ENCODE measurements at regions not wholly inside any gene's neighbourhood (a gene's known extent, or its start where the extent isn't known, plus 50 kb on each side); places are given as distances from the start of the nearest gene placed in this dataset.

GRCh38 chr9:120315154-120315553, 264.8 kb downstream of the CDK5RAP2 start:
- no peaks in the 10 kb centered on the region for H3K36me3 ChIP-seq (ENCODE audit: control insufficient read depth, insufficient read depth, low read length)

GRCh38 chr9:120312031-120312430, 267.9 kb downstream of the CDK5RAP2 start:
- TF ChIP-seq CTCF (IDR thresholded peaks at IDR 0.05; ENCODE audit: insufficient read depth, low read length, poor library complexity, severe bottlenecking): no peak
- Histone ChIP-seq H3K27me3 (ENCODE audit: control insufficient read depth, insufficient read depth, low read length) (no peaks in the 10 kb centered on the region), H3K4me3 (ENCODE audit: low read depth, low read length) (no peak overlapping the region), H3K36me3 (ENCODE audit: control insufficient read depth, insufficient read depth, low read length) (no peaks in the 10 kb centered on the region)
- no peak for DNase-seq (ENCODE audit: low read depth)

More at GRCh38 chr9:120315154-120315553, 264.8 kb downstream of the CDK5RAP2 start:
- no peak for TF ChIP-seq CTCF (IDR thresholded peaks at IDR 0.05; ENCODE audit: insufficient read depth, low read length, poor library complexity, severe bottlenecking)
- DNase-seq (ENCODE audit: low read depth): no peak
- Histone ChIP-seq H3K4me3 (ENCODE audit: low read depth, low read length) (no peak overlapping the region), H3K27me3 (ENCODE audit: control insufficient read depth, insufficient read depth, low read length) (no peaks in the 10 kb centered on the region)

- TF ChIP-seq CTCF (IDR thresholded peaks at IDR 0.05; ENCODE audit: insufficient read depth, low read length, poor library complexity, severe bottlenecking): no peak
Observed at GRCh38 chr9:120310035-120310434, 269.9 kb downstream of the CDK5RAP2 start.

GRCh38 chr9:120308495-120308894, 271.5 kb downstream of the CDK5RAP2 start:
- no peaks in the 10 kb centered on the region for H3K27me3 ChIP-seq (ENCODE audit: control insufficient read depth, insufficient read depth, low read length)
- no peak overlapping the region for H3K4me3 ChIP-seq (ENCODE audit: low read depth, low read length)
- TF ChIP-seq CTCF (IDR thresholded peaks at IDR 0.05; ENCODE audit: insufficient read depth, low read length, poor library complexity, severe bottlenecking): no peak
- H3K36me3 ChIP-seq (ENCODE audit: control insufficient read depth, insufficient read depth, low read length): no peaks in the 10 kb centered on the region
- DNase-seq (ENCODE audit: low read depth): no peak

More at GRCh38 chr9:120310035-120310434, 269.9 kb downstream of the CDK5RAP2 start:
- Histone ChIP-seq H3K36me3 (ENCODE audit: control insufficient read depth, insufficient read depth, low read length) (no peaks in the 10 kb centered on the region), H3K27me3 (ENCODE audit: control insufficient read depth, insufficient read depth, low read length) (no peaks in the 10 kb centered on the region), H3K4me3 (ENCODE audit: low read depth, low read length) (no peak overlapping the region)
- no peak for DNase-seq (ENCODE audit: low read depth)

- no peaks in the 10 kb centered on the region for H3K27me3 ChIP-seq (ENCODE audit: control insufficient read depth, insufficient read depth, low read length)
- no peak for DNase-seq (ENCODE audit: low read depth)
- no peaks in the 10 kb centered on the region for H3K36me3 ChIP-seq (ENCODE audit: control insufficient read depth, insufficient read depth, low read length)
- H3K4me3 ChIP-seq (ENCODE audit: low read depth, low read length): no peak overlapping the region
- no peak for TF ChIP-seq CTCF (IDR thresholded peaks at IDR 0.05; ENCODE audit: insufficient read depth, low read length, poor library complexity, severe bottlenecking)
Observed at GRCh38 chr9:120307599-120307998, 272.4 kb downstream of the CDK5RAP2 start.

GRCh38 chr9:120306561-120306960, 273.4 kb downstream of the CDK5RAP2 start:
- Histone ChIP-seq H3K4me3 (ENCODE audit: low read depth, low read length) (no peak overlapping the region), H3K36me3 (ENCODE audit: control insufficient read depth, insufficient read depth, low read length) (no peaks in the 10 kb centered on the region), H3K27me3 (ENCODE audit: control insufficient read depth, insufficient read depth, low read length) (no peaks in the 10 kb centered on the region)
- no peak for TF ChIP-seq CTCF (IDR thresholded peaks at IDR 0.05; ENCODE audit: insufficient read depth, low read length, poor library complexity, severe bottlenecking)
- no peak for DNase-seq (ENCODE audit: low read depth)

Measured in kidney epithelial cell (primary cell).